Mesenchymal stem cell (in vitro differentiated cells and primary cell): ENCODE measurements at regions not wholly inside any gene's neighbourhood (a gene's known extent, or its start where the extent isn't known, plus 50 kb on each side); places are given as distances from the start of the nearest gene placed in this dataset.

Experiments
- DNase-seq: peaks from one replicate; pipeline ENCODE4 v3.0.0-alpha.2; 2013
- H2AFZ ChIP-seq: one replicate; pipeline ENCODE4 v1.6.1; 2013; ENCODE audit warnings: low read depth, mild to moderate bottlenecking, control low read depth, inconsistent platforms, low read length, moderate library complexity
- H2AK5ac ChIP-seq: 2 replicates; pipeline ENCODE4 v1.6.1; 2013; ENCODE audit warnings: low read length, moderate library complexity, mild to moderate bottlenecking, inconsistent platforms; ENCODE audit not compliant: severe bottlenecking
- H2BK120ac ChIP-seq: one replicate; pipeline ENCODE4 v1.6.1; 2013; ENCODE audit warnings: low read depth, mild to moderate bottlenecking, inconsistent platforms, low read length, moderate library complexity
- H2BK12ac ChIP-seq, 2 experiments: one replicate each; pipeline ENCODE4 v1.6.1; 2013; ENCODE audit warnings: inconsistent platforms in 2 of 2, low read length in 2 of 2, mild to moderate bottlenecking in 2 of 2, moderate library complexity in 2 of 2, control low read depth in 1 of 2
- H2BK15ac ChIP-seq: one replicate; pipeline ENCODE4 v1.6.1; 2013; ENCODE audit warnings: mild to moderate bottlenecking, low read depth, inconsistent platforms; ENCODE audit not compliant: poor library complexity, severe bottlenecking
- H2BK5ac ChIP-seq: 2 replicates; pipeline ENCODE4 v1.6.1; 2013; ENCODE audit warnings: low read depth, mild to moderate bottlenecking, low read length, control low read depth, inconsistent platforms; ENCODE audit not compliant: poor library complexity, severe bottlenecking
- H3K14ac ChIP-seq, 2 experiments: one replicate each; pipeline ENCODE4 v1.6.1; 2013; ENCODE audit warnings: inconsistent platforms in 2 of 2, low read length in 2 of 2, control low read depth in 1 of 2, mild to moderate bottlenecking in 1 of 2, moderate library complexity in 1 of 2
- H3K18ac ChIP-seq, 2 experiments: one replicate each; pipeline ENCODE4 v1.6.1; 2013; ENCODE audit warnings: inconsistent platforms in 2 of 2, low read length in 2 of 2, control low read depth in 1 of 2, low read depth in 1 of 2, mild to moderate bottlenecking in 1 of 2
- H3K23ac ChIP-seq, 2 experiments: one replicate each; pipeline ENCODE4 v1.6.1; 2013; ENCODE audit warnings: inconsistent platforms in 2 of 2, low read length in 2 of 2, mild to moderate bottlenecking in 2 of 2, moderate library complexity in 2 of 2, control low read depth in 1 of 2
- H3K27ac ChIP-seq: 2 replicates; pipeline ENCODE4 v1.5.1; 2013; ENCODE audit warnings: mild to moderate bottlenecking, moderate library complexity, low read length, control low read depth, inconsistent platforms; ENCODE audit not compliant: poor library complexity, severe bottlenecking
- H3K27me3 ChIP-seq, 2 experiments: 2 replicates each; pipeline versions ENCODE4 v1.6.1 to v1.7.0; 2013; ENCODE audit warnings: low read length in 2 of 2, mild to moderate bottlenecking in 2 of 2, moderate library complexity in 2 of 2, control low read depth in 1 of 2, inconsistent platforms in 1 of 2; ENCODE audit not compliant: control insufficient read depth in 1 of 2, insufficient read depth in 1 of 2
- H3K36me3 ChIP-seq, 2 experiments: 2 replicates each; pipeline versions ENCODE4 v1.6.1 to v1.7.0; 2013; ENCODE audit warnings: low read length in 2 of 2, control low read depth in 1 of 2, inconsistent platforms in 1 of 2, low read depth in 1 of 2, mild to moderate bottlenecking in 1 of 2; ENCODE audit not compliant: insufficient read depth in 2 of 2, control insufficient read depth in 1 of 2
- H3K4ac ChIP-seq, 2 experiments: one replicate each; pipeline ENCODE4 v1.6.1; 2013; ENCODE audit warnings: inconsistent platforms in 2 of 2, low read length in 2 of 2, mild to moderate bottlenecking in 2 of 2, moderate library complexity in 2 of 2, control low read depth in 1 of 2, low read depth in 1 of 2
- H3K4me1 ChIP-seq: 2 replicates; pipeline ENCODE4 v1.6.1; 2013; ENCODE audit warnings: low read depth, low read length, control low read depth; ENCODE audit not compliant: control insufficient read depth, insufficient read depth
- H3K4me2 ChIP-seq: 2 replicates; pipeline ENCODE4 v1.6.1; 2013; ENCODE audit warnings: low read length, mild to moderate bottlenecking, inconsistent platforms; ENCODE audit not compliant: poor library complexity, severe bottlenecking
- H3K4me3 ChIP-seq, 2 experiments: 2 replicates each; pipeline versions ENCODE4 v1.5.1 to v1.7.0; 2013; ENCODE audit warnings: low read length in 2 of 2, mild to moderate bottlenecking in 2 of 2, control low read depth in 1 of 2, low read depth in 1 of 2; ENCODE audit not compliant: insufficient read depth in 1 of 2
- H3K79me1 ChIP-seq: replicated peaks from 2 replicates; pipeline ENCODE4 v1.6.1; 2013; ENCODE audit warnings: mild to moderate bottlenecking, control low read depth, low read length, inconsistent platforms; ENCODE audit not compliant: poor library complexity, severe bottlenecking
- H3K9ac ChIP-seq: 2 replicates; pipeline ENCODE4 v1.7.0; 2013; ENCODE audit warnings: mild to moderate bottlenecking, low read length, moderate library complexity
- H3K9me3 ChIP-seq: 2 replicates; pipeline ENCODE4 v1.7.0; 2013; ENCODE audit warnings: mild to moderate bottlenecking, low read length; ENCODE audit not compliant: control insufficient read depth
- H4K8ac ChIP-seq: one replicate; pipeline ENCODE4 v1.6.1; 2013; ENCODE audit warnings: inconsistent platforms, mild to moderate bottlenecking, low read length, moderate library complexity
- H4K91ac ChIP-seq: one replicate; pipeline ENCODE4 v1.6.1; 2013; ENCODE audit warnings: mild to moderate bottlenecking, low read length, inconsistent platforms
- WGBS: methylation state at CpG from one replicate; pipeline ENCODE4 v1.1.7; 2013; ENCODE audit warnings: mixed read lengths; 5-methylcytosine and 5-hydroxymethylcytosine counted together

- Histone ChIP-seq H3K36me3 (no peaks in the 10 kb centered on the region), H3K79me1 (no peaks in the 10 kb centered on the region), H2AK5ac (no peak overlapping the region), H3K9ac (no peak overlapping the region), H2BK12ac (peak overlapping the region in 1 of 2 experiments; percentile 66), H2BK120ac (no peak overlapping the region), H3K23ac (no peak overlapping the region), H3K4me1 (no peaks in the 10 kb centered on the region), H2BK5ac (no peak overlapping the region), H3K4me3 (no peak overlapping the region), H3K14ac (no peak overlapping the region), H3K4me2 (no peak overlapping the region), H3K4ac (peak overlapping the region; percentile 10 to 64), H3K9me3 (no peaks in the 10 kb centered on the region), H2AFZ (no peak overlapping the region), H3K18ac (peak overlapping the region; percentile 28 to 55), H3K27me3 (no peaks in the 10 kb centered on the region), H3K27ac (no peak overlapping the region), H4K8ac (no peak overlapping the region), H4K91ac (peak overlapping the region; percentile 39), H2BK15ac (peak overlapping the region; percentile 3)
- no peak for DNase-seq
- 60% methylated on average over 4 of the region's 6 CpGs for WGBS
These were observed 521.9 kb upstream of the TBX3 start for GRCh38 chr12:115205755-115206308.

- 74% methylated on average over 6 of the region's 10 CpGs for WGBS
These were observed 521.2 kb upstream of the TBX3 start for GRCh38 chr12:115204957-115205754.

GRCh38 chr12:115203701-115204100, 519.7 kb upstream of the TBX3 start:
- H4K8ac ChIP-seq: no peak overlapping the region
- no peak overlapping the region for H3K4ac ChIP-seq
- H3K9me3 ChIP-seq: no peaks in the 10 kb centered on the region
- no peak overlapping the region for H3K14ac ChIP-seq
- H3K36me3 ChIP-seq: no peaks in the 10 kb centered on the region
- H4K91ac ChIP-seq: no peak overlapping the region
- DNase-seq: no peak
- no peak overlapping the region for H2AFZ ChIP-seq
- peak overlapping the region; percentile 40 for H3K9ac ChIP-seq
- no peak overlapping the region for H2BK15ac ChIP-seq
- H2AK5ac ChIP-seq: no peak overlapping the region
- H3K4me2 ChIP-seq: no peak overlapping the region
- no peak overlapping the region for H3K18ac ChIP-seq
- H3K23ac ChIP-seq: no peak overlapping the region
- H3K79me1 ChIP-seq: no peaks in the 10 kb centered on the region
- 65% methylated on average over 2 of the region's 2 CpGs for WGBS
- no peaks in the 10 kb centered on the region for H3K4me1 ChIP-seq
- no peak overlapping the region for H3K4me3 ChIP-seq
- H2BK5ac ChIP-seq: no peak overlapping the region
- no peak overlapping the region for H3K27ac ChIP-seq
- no peak overlapping the region for H2BK12ac ChIP-seq
- H3K27me3 ChIP-seq: no peaks in the 10 kb centered on the region
- H2BK120ac ChIP-seq: no peak overlapping the region

More at GRCh38 chr12:115204957-115205754, 521.2 kb upstream of the TBX3 start:
- Histone ChIP-seq H3K4me1 (no peaks in the 10 kb centered on the region), H2BK15ac (peak overlapping the region; percentile 3), H4K8ac (no peak overlapping the region), H2AK5ac (no peak overlapping the region), H3K23ac (no peak overlapping the region), H2BK12ac (no peak overlapping the region), H3K9me3 (no peaks in the 10 kb centered on the region), H3K27ac (no peak overlapping the region), H3K36me3 (no peaks in the 10 kb centered on the region), H3K4me2 (no peak overlapping the region), H2AFZ (no peak overlapping the region), H3K4me3 (no peak overlapping the region), H3K4ac (peak overlapping the region in 1 of 2 experiments; percentile 64), H2BK120ac (no peak overlapping the region), H2BK5ac (no peak overlapping the region), H3K27me3 (no peaks in the 10 kb centered on the region), H3K9ac (no peak overlapping the region), H3K18ac (no peak overlapping the region), H3K14ac (no peak overlapping the region), H4K91ac (peak overlapping the region; percentile 39), H3K79me1 (no peaks in the 10 kb centered on the region)
- peak; percentile 30 for DNase-seq

GRCh38 chr12:115201966-115202365, 518.0 kb upstream of the TBX3 start:
- Histone ChIP-seq H3K18ac (no peak overlapping the region), H3K4ac (no peak overlapping the region), H2AK5ac (no peak overlapping the region), H3K9me3 (no peaks in the 10 kb centered on the region), H3K79me1 (no peaks in the 10 kb centered on the region), H2BK5ac (no peak overlapping the region), H2BK120ac (no peak overlapping the region), H3K27me3 (no peaks in the 10 kb centered on the region), H3K36me3 (no peaks in the 10 kb centered on the region), H3K4me3 (no peak overlapping the region), H2BK12ac (no peak overlapping the region), H3K4me1 (no peaks in the 10 kb centered on the region), H2AFZ (no peak overlapping the region), H2BK15ac (no peak overlapping the region), H3K9ac (no peak overlapping the region), H3K27ac (no peak overlapping the region), H4K8ac (no peak overlapping the region), H3K4me2 (no peak overlapping the region), H3K23ac (no peak overlapping the region), H4K91ac (no peak overlapping the region), H3K14ac (no peak overlapping the region)
- peak; percentile 64 for DNase-seq
- 90% methylated on average over 1 of the region's 3 CpGs for WGBS
